Peyer's patch (tissue), 4 donors: ENCODE measurements at regions not wholly inside any gene's neighbourhood (a gene's known extent, or its start where the extent isn't known, plus 50 kb on each side); places are given as distances from the start of the nearest gene placed in this dataset.
"Not testable (repeated sequence)": the region's sequence is repeated elsewhere in the genome, so short reads cannot be mapped to it uniquely, and the experiment has no call there.

ENCODE experiments used
- DNase-seq, 3 donors: peaks; one replicate each; pipeline ENCODE4 v3.0.0-alpha.2; 2017 to 2019
- H3K27ac ChIP-seq, 4 donors: fragments of 200-600 bp; sonication (generic); one replicate each; pipeline ENCODE4 v1.5.1; 2016 to 2019
- H3K27me3 ChIP-seq, 2 donors: fragments of 200-600 bp; sonication (generic); one replicate each; pipeline ENCODE4 v1.5.1; 2019
- H3K36me3 ChIP-seq, 3 donors: fragments of 200-600 bp; sonication (generic); one replicate each; pipeline ENCODE4 v1.5.1; 2016 to 2019
- H3K4me1 ChIP-seq, 4 donors: fragments of 200-600 bp; sonication (generic); one replicate each; pipeline ENCODE4 v1.5.1; 2016 to 2019
- H3K4me3 ChIP-seq, 4 donors: fragments of 200-600 bp; sonication (generic); 1 replicate in 3 of 4; 2 replicates in 1 of 4; pipeline ENCODE4 v1.5.1; 2016 to 2019; ENCODE audit warnings: mild to moderate bottlenecking in 1 of 4
- H3K9me3 ChIP-seq, 4 donors: fragments of 200-600 bp; sonication (generic); one replicate each; pipeline ENCODE4 v1.5.1; 2016 to 2019; ENCODE audit warnings: mild to moderate bottlenecking in 1 of 4
- CTCF ChIP-seq, 6 experiments: fragments of 450-650 bp in 4 of 6; fragments of 200-600 bp in 2 of 6; sonication (generic) in 1 of 6; IDR thresholded peaks; one replicate each; pipeline ENCODE4 v1.5.1; 2017 to 2019; ENCODE audit warnings: antibody characterized with exemption in 6 of 6, mild to moderate bottlenecking in 3 of 6, moderate library complexity in 1 of 6
- POLR2A ChIP-seq, 2 donors: fragments of 450-650 bp; IDR thresholded peaks; one replicate each; pipeline ENCODE4 v1.5.1; 2017; ENCODE audit warnings: antibody characterized with exemption in 2 of 2, mild to moderate bottlenecking in 2 of 2, moderate library complexity in 2 of 2

GRCh38 chr14:85074955-85075354, 455.0 kb upstream of the FLRT2 start:
- H3K4me3 ChIP-seq = no peak overlapping the region
- H3K27me3 ChIP-seq = no peaks in the 10 kb centered on the region
- TF ChIP-seq POLR2A (IDR thresholded peaks at IDR 0.05) = no peak
- no peak for TF ChIP-seq CTCF (IDR thresholded peaks at IDR 0.05)
- DNase-seq = no peak
- H3K4me1 ChIP-seq = no peaks in the 10 kb centered on the region
- no peaks in the 10 kb centered on the region for H3K9me3 ChIP-seq
- no peak overlapping the region for H3K27ac ChIP-seq
- no peaks in the 10 kb centered on the region for H3K36me3 ChIP-seq

GRCh38 chr14:85075694-85076476, 454.1 kb upstream of the FLRT2 start:
- Histone ChIP-seq H3K27ac (no peak overlapping the region), H3K9me3 (no peaks in the 10 kb centered on the region), H3K4me1 (no peaks in the 10 kb centered on the region), H3K27me3 (no peaks in the 10 kb centered on the region), H3K4me3 (no peak overlapping the region), H3K36me3 (no peaks in the 10 kb centered on the region)
- TF ChIP-seq POLR2A (IDR thresholded peaks at IDR 0.05) (no peak), CTCF (IDR thresholded peaks at IDR 0.05) (no peak)
- no peak for DNase-seq

GRCh38 chr14:85077716-85078115, 452.2 kb upstream of the FLRT2 start:
- not testable (repeated sequence) for DNase-seq, H3K9me3 ChIP-seq, H3K27ac ChIP-seq, H3K4me1 ChIP-seq, H3K36me3 ChIP-seq, H3K4me3 ChIP-seq, H3K27me3 ChIP-seq

- DNase-seq = no peak
These were observed 449.9 kb upstream of the FLRT2 start for GRCh38 chr14:85079842-85080730.

GRCh38 chr14:85084344-85084743, 445.6 kb upstream of the FLRT2 start:
- no peak for DNase-seq
- H3K27me3 ChIP-seq = no peaks in the 10 kb centered on the region
- H3K36me3 ChIP-seq = no peaks in the 10 kb centered on the region
- no peak for TF ChIP-seq CTCF (IDR thresholded peaks at IDR 0.05)
- TF ChIP-seq POLR2A (IDR thresholded peaks at IDR 0.05) = no peak
- no peak overlapping the region for H3K4me3 ChIP-seq
- H3K27ac ChIP-seq = no peak overlapping the region
- no peaks in the 10 kb centered on the region for H3K4me1 ChIP-seq
- H3K9me3 ChIP-seq = no peaks in the 10 kb centered on the region

More at GRCh38 chr14:85079842-85080730, 449.9 kb upstream of the FLRT2 start:
- TF ChIP-seq POLR2A (IDR thresholded peaks at IDR 0.05) = no peak
- Histone ChIP-seq H3K27me3 (no peaks in the 10 kb centered on the region), H3K36me3 (no peaks in the 10 kb centered on the region), H3K4me1 (no peaks in the 10 kb centered on the region), H3K4me3 (no peak overlapping the region), H3K27ac (no peak overlapping the region), H3K9me3 (no peaks in the 10 kb centered on the region)

- DNase-seq = no peak
- Histone ChIP-seq H3K4me1 (no peaks in the 10 kb centered on the region), H3K9me3 (no peaks in the 10 kb centered on the region), H3K27ac (no peak overlapping the region), H3K4me3 (no peak overlapping the region), H3K27me3 (no peaks in the 10 kb centered on the region), H3K36me3 (no peaks in the 10 kb centered on the region)
- TF ChIP-seq CTCF (IDR thresholded peaks at IDR 0.05) (no peak), POLR2A (IDR thresholded peaks at IDR 0.05) (no peak)
These were observed 444.0 kb upstream of the FLRT2 start for GRCh38 chr14:85085981-85086380.
